Right atrium auricular region (tissue), 2 donors: ENCODE measurements at regions not wholly inside any gene's neighbourhood (a gene's known extent, or its start where the extent isn't known, plus 50 kb on each side); places are given as distances from the start of the nearest gene placed in this dataset.
"Not testable (repeated sequence)": the region's sequence is repeated elsewhere in the genome, so short reads cannot be mapped to it uniquely, and the experiment has no call there.

Source experiments
- DNase-seq: peaks from one replicate; pipeline ENCODE4 v3.0.0-alpha.2; 2019; ENCODE audit warnings: low spot score
- H3K27ac ChIP-seq, 2 donors: fragments of 200-600 bp; sonication (generic); 1 replicate in 1 of 2; 2 replicates in 1 of 2; pipeline ENCODE4 v1.5.1; 2016 to 2019
- H3K27me3 ChIP-seq, 2 donors: fragments of 200-600 bp; sonication (generic); one replicate each; pipeline versions ENCODE4 v1.5.1 to v1.6.0; 2017 to 2019
- H3K36me3 ChIP-seq: fragments of 200-600 bp; sonication (generic); one replicate; pipeline ENCODE4 v1.5.1; 2016
- H3K4me1 ChIP-seq, 2 donors: fragments of 200-600 bp; sonication (generic); one replicate each; pipeline versions ENCODE4 v1.5.1 to v1.6.0; 2017 to 2019
- H3K4me3 ChIP-seq, 2 donors: fragments of 200-600 bp; sonication (generic); 1 replicate in 1 of 2; 2 replicates in 1 of 2; pipeline ENCODE4 v1.5.1; 2017 to 2019; ENCODE audit warnings: mild to moderate bottlenecking in 1 of 2, moderate library complexity in 1 of 2
- H3K9me3 ChIP-seq, 2 donors: fragments of 200-600 bp; sonication (generic); one replicate each; pipeline ENCODE4 v1.5.1; 2019
- TF ChIP-seq, protein P1 (sequence below), 2 donors: fragments of 200-600 bp; sonication (generic); IDR thresholded peaks; one replicate each; pipeline ENCODE4 v1.5.1; 2019; ENCODE audit warnings: antibody characterized with exemption in 2 of 2

DNA sequence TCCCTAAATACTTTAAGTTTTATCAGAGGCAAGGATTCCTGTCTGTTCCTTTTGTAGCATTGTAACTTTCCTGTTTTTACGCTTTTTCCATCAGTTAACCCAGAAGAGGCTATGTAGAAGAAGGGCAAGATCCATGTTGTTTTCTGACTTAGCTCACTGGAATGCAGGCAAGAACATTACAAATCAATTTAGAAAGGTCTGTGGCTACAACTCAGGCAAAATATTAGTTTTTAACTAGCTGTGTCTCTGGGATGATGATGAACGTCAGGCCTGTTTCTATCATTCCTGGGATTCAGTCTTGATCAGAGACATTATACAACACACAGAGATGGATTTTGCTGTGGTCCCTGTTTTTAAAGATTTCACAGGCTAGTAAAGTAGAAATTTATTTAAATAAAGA, 813.0 kb upstream of the POU3F4 start:
- Histone ChIP-seq H3K27ac (no peak overlapping the region), H3K36me3 (no peaks in the 10 kb centered on the region), H3K9me3 (no peaks in the 10 kb centered on the region), H3K27me3 (no peaks in the 10 kb centered on the region), H3K4me3 (no peak overlapping the region), H3K4me1 (no peaks in the 10 kb centered on the region)
- TF ChIP-seq, protein P1, sequence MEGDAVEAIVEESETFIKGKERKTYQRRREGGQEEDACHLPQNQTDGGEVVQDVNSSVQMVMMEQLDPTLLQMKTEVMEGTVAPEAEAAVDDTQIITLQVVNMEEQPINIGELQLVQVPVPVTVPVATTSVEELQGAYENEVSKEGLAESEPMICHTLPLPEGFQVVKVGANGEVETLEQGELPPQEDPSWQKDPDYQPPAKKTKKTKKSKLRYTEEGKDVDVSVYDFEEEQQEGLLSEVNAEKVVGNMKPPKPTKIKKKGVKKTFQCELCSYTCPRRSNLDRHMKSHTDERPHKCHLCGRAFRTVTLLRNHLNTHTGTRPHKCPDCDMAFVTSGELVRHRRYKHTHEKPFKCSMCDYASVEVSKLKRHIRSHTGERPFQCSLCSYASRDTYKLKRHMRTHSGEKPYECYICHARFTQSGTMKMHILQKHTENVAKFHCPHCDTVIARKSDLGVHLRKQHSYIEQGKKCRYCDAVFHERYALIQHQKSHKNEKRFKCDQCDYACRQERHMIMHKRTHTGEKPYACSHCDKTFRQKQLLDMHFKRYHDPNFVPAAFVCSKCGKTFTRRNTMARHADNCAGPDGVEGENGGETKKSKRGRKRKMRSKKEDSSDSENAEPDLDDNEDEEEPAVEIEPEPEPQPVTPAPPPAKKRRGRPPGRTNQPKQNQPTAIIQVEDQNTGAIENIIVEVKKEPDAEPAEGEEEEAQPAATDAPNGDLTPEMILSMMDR (IDR thresholded peaks at IDR 0.05), result no peak
- no peak for DNase-seq

DNA sequence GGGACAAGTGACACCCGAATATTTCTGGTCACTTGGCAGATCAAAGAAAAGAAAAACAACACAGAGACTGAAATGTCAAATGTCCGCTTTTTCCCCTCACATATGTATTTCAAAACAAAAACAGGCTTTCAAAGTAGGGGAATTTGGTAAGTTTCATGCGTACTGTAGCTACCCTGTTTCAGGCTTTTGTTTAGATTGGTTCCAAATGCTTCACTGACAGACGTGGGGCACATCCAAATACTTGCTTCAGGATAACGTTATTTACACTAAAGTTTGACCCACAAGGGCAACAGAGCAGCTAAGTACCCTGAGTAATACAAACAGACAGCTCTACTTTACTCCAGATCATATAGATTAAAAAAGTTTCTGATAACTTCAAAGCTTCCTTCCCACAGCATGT, 804.5 kb upstream of the POU3F4 start:
- no peak overlapping the region for H3K27ac ChIP-seq

DNA sequence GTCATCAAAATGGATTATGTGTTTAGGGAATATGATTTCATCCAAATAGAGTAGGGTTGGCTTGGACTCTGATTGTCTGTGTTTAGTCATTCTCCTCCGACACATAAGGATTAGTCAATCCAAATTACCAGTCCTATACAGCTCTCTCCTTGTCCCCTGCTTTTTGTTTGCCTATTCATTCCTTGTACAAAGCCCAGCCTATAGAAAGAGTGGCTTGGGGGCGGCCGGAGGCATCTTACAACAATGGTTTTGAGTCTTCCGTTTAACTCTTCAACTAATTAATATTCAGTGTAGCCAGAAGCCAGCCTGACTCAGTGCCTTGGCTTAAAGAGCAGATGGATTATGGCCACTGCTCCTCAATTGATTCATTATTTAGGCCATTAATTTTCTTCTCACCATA, 796.6 kb upstream of the POU3F4 start:
- H3K4me1 ChIP-seq, result no peaks in the 10 kb centered on the region
- H3K36me3 ChIP-seq, result no peaks in the 10 kb centered on the region
- H3K9me3 ChIP-seq, result no peaks in the 10 kb centered on the region
- TF ChIP-seq, protein P1 (IDR thresholded peaks at IDR 0.05), result no peak
- H3K4me3 ChIP-seq, result no peak overlapping the region
- DNase-seq, result no peak
- H3K27ac ChIP-seq, result no peak overlapping the region
- no peaks in the 10 kb centered on the region for H3K27me3 ChIP-seq

More for the DNA sequence above, 804.5 kb upstream of the POU3F4 start:
- Histone ChIP-seq H3K27me3 (no peaks in the 10 kb centered on the region), H3K4me3 (no peak overlapping the region), H3K9me3 (no peaks in the 10 kb centered on the region), H3K4me1 (no peaks in the 10 kb centered on the region), H3K36me3 (no peaks in the 10 kb centered on the region)
- TF ChIP-seq, protein P1 (IDR thresholded peaks at IDR 0.05), result no peak
- no peak for DNase-seq

DNA sequence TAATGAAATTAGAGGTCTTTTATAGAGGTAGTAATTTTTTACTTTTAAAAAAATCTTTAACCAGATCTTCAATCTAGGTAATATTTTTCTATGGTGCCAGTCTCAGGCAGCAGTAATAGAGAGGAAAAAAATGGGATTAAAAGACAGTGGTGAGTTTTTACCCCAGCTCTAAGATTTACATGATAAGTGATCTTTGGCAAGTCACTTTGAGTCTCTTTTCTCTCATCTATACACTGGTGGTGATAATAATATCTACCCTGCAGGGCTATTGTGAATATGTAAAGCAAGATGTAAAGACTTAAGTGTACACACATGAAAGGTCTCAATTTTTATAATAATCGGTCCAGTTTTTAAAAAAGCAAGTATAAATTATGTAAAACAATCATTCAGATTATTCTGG, 786.2 kb upstream of the POU3F4 start:
- Histone ChIP-seq H3K36me3 (no peaks in the 10 kb centered on the region), H3K4me1 (no peaks in the 10 kb centered on the region), H3K27ac (no peak overlapping the region), H3K27me3 (no peaks in the 10 kb centered on the region), H3K9me3 (no peaks in the 10 kb centered on the region), H3K4me3 (no peak overlapping the region)
- DNase-seq, result no peak
- TF ChIP-seq, protein P1 (IDR thresholded peaks at IDR 0.05), result no peak

DNA sequence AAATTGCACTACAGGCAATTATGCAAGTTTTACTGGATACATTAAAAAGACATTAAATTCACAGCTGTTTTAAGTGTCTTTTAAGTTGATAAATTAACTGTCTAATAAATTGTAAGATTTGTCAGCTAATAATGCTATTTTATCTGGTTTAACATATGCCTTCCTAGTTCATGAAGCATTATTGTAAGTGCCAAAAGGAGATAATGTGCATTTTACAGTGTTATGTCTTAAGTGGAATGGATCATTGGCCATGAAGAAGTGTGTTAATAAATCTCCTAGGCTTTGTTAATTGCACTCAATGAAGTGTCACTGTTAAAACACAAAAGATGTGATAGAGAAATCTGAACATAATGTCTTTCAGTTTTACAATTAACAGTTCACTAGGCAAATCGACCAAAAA, 784.3 kb upstream of the POU3F4 start:
- no peaks in the 10 kb centered on the region for H3K27me3 ChIP-seq
- no peaks in the 10 kb centered on the region for H3K36me3 ChIP-seq
- TF ChIP-seq, protein P1 (IDR thresholded peaks at IDR 0.05), result no peak
- H3K27ac ChIP-seq, result no peak overlapping the region
- no peak for DNase-seq
- no peak overlapping the region for H3K4me3 ChIP-seq
- H3K9me3 ChIP-seq, result no peaks in the 10 kb centered on the region
- no peaks in the 10 kb centered on the region for H3K4me1 ChIP-seq

DNA sequence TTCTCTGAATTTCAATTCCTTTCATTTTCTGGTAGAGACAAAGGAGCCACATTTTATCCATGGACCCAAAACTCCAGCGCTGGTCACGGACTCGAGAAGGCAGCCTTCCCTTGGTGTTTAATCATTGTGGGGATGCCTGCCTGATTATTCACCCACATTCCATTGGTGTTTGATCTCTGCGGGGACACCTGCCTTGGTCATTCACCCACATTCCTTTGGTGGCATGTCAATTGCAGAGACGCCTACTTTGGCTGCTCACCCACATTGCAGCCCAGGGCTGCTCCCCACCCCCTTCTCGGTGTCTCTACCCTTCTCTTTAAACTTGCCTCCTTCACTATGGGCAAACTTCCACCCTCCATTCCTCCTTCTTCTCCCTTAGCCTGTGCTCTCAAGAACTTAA, 780.7 kb upstream of the POU3F4 start:
- not testable (repeated sequence) for H3K36me3 ChIP-seq, H3K27ac ChIP-seq, H3K4me1 ChIP-seq, H3K4me3 ChIP-seq, H3K27me3 ChIP-seq, H3K9me3 ChIP-seq, DNase-seq
